ENCODE measurements at regions not wholly inside any gene's neighbourhood (a gene's known extent, or its start where the extent isn't known, plus 50 kb on each side); places are given as distances from the start of the nearest gene placed in this dataset.
"Not testable (repeated sequence)": the region's sequence is repeated elsewhere in the genome, so short reads cannot be mapped to it uniquely, and the experiment has no call there.

DNA sequence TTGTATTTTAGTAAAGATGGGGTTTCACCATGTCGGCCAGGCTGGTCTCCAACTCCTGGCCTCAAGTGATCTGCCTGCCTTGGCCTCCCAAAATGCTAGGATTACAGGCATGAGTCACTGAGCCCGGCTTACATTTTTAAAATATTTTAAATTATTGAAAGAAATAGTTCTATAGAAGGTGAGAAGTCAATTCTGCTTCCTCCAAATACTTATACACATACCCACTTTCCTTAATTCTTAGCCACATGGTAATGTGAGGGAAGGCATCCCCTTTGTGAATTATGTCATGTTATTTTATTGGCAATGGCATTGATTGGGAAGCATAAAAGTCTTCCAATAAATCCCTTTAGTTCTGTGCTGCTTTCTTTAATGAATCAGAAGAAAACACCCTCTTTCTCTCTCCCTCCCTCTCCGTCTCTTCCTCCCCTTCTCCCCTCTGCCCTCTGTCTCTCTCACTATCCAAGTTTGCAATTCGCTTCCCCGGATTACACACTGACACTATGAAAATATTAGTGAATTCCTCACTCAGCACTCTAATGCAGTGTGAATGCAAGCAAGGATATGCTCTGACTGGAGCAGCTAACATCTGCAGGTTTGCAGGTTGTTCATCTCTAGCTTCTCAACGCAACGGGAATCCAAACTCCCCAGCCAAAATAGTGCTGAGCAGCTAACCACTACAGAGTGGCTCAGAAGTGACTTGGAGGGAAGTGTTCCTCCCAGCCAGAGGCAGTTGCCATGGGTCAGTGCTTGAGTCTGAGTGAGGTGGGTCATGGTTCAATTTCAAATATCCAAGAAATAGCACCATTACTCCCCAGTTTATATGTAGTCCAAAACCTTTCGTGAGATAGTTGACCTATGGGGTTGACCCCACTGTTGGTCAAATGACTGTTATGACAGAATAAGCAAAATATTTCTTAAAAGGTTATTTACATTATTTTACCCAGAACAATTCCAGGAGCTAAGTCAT, 77.8 kb upstream of the CD55 start:
- no peak for DNase-seq

DNA sequence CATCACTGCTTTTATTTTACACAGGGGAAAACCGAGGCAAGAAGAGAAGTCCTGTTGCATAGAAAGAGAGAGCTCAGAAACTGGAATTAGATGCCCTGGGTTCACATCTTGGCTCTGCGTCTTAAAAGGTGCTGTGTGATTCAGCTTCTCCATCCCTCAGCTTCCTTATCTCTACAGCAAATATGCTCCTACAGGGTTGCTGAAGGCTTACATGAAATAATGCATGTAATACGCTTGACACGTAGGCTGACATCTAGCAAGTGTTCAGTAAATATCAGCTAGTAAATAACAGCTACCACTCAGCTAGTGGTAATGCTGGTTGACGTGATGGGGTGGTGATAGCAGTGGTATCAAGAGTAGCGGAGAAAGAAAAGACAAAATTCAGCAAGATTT, 77.1 kb upstream of the CD55 start:
- no peak for DNase-seq

DNA sequence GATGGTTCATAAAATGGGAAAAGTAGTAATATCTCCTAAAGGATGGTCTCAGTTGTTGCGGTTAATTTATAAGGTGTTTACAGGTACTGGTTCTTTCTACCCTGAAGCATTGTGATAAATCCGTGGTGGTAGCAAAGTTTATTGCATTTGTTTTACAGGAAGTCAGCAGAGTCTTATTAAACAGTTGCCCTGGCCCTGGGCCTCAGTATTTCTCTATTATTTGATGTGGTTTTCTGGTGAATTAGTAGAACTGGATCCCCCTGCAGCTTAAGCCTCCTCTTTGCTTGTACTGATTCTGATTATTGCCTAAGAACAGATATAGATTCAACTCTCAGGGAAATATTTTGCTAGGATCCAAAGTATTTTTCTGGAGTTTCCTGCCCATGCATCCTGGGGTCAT, 76.4 kb upstream of the CD55 start:
- DNase-seq = no peak

DNA sequence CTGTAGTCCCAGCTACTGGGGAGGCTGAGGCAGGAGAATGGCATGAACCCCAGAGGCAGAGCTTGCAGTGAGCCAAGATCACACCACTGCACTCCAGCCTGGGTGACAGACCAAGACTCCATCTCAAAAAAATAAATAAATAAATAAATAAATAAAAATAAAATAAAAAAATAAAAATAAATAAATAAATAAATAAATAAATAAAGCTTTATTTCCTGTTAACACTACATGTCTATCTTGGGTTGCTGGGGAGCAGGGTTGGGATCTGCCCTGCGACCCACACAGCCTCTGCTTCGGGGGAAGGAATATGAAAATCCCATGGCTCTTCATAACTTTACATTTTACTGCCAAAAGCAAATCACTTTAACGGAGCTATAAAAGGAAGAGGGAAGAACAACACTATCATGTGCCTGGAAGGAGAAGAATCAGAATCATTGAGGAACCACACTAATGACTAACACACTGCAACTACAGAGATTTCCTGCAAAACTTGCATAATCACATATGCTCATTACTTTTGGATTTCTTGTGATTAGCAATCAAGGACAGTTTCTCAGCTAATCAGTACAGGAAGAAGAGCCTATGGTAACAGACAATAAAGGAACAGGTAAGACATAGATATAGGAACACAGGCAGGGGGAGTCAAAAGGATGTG, 72.8 kb upstream of the CD55 start:
- peak; percentile 54 for DNase-seq

DNA sequence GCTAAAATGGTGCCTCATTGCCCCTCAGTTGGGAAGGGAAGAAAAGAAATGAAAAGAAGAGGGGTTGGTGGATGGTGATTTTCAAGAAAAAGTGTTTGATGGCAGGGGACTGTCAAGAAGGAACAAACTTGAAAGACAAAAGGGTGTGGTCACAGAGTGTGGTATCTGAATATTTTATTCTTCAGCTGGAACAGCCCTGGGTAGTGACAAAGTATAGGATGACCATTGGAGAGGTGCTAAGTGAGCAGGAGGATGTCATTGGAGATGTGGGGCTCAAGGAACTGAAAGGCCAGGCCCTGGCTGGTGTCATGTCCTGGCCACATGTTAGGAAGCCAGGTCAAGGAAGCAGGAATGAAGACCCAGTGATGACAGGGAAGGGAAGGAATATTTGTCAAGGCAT, 71.0 kb upstream of the CD55 start:
- no peak for DNase-seq

DNA sequence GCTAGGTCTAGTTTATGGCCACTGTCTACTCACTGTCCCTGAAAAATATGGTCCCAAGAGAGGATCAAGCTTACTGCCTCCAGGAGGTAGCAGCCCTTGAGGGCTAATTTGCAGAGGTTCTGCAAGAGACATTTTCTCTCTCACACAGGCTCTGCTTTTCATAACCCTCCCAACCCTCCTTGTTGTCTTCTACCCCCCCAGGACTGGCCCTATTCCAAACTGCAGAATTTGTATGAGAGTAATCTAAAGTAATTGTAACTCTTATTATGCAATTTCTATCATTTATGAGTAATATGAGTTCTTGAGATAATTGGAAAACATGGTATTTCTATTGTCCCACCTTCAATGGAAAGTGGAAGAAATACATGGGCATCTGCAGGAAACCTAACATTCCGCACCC, 70.4 kb upstream of the CD55 start:
- no peak for DNase-seq

DNA sequence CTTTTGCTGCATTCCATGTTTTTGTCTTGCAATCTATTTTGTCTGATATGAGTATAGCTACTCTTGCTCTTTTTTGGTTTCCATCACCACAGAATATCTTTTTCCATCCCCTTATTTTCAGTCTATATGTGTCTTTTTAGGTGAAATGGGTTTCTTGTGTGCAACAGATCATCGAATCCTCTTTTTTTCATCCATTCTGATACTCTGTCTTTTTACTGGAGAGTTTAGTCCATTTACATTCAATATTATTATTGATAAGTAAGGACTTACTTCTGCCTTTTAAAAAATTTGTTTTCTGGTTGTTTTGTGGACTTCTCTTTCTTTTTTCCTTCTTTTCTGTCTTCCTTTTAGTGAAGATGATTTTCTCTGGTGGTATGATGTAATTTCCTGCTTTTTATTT, 64.6 kb upstream of the CD55 start:
- DNase-seq = no peak

DNA sequence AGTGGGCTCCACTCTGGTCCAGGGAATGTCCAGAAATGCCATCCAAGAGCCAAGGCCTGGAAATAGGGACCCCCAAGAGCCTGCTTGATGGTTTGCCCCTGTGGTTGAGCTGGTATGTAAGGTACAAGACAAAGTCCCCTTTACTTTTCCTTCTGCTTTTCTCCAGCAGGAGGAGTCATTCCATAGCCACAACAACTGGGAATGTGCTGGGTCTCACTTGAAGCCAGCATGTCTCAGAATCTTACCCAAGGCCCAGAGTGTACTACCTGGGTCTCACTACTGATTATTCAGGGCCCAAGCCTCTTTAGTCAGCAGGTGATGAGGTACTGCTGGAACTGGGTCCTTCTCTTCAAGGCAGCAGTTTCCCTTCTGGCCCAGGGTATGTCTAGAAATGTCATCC, 62.1 kb upstream of the CD55 start:
- DNase-seq = no peak

DNA sequence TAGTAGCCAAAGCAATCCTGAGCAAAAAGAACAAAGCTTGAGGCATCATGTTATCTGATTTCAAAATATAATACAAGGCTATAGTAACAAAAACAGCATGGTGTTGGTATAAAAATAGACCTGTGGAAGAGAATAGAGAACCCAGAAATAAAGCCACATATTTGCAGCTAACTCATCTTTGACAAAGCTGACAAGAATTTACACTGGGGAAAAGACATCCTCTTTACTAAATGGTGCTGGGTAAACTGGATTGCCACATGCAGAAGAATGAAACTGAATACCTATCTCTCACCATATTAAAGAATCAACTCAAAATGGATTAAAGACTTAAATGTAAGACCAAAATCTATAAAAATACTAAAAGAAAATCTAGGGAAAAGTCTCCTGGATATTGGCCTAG, 59.5 kb upstream of the CD55 start:
- no peak for DNase-seq

DNA sequence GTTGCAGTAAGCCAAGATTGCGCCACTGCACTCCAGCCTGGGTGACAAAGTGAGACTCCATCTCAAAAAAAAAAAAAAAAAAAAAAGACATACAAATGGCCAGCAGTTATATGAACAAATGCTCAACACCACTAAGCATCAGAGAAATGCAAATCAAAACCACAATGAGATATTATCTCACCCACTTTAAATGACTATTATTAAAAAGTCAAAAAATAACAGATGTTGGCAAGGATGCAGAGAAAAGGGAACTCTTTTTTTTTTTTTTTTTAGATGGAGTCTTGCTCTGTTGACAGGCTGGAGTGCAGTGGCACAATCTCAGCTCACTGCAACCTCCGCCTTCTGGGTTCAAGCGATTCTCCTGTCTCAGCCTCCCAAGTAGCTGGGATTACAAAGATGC, 58.6 kb upstream of the CD55 start:
- not testable (repeated sequence) for DNase-seq

DNA sequence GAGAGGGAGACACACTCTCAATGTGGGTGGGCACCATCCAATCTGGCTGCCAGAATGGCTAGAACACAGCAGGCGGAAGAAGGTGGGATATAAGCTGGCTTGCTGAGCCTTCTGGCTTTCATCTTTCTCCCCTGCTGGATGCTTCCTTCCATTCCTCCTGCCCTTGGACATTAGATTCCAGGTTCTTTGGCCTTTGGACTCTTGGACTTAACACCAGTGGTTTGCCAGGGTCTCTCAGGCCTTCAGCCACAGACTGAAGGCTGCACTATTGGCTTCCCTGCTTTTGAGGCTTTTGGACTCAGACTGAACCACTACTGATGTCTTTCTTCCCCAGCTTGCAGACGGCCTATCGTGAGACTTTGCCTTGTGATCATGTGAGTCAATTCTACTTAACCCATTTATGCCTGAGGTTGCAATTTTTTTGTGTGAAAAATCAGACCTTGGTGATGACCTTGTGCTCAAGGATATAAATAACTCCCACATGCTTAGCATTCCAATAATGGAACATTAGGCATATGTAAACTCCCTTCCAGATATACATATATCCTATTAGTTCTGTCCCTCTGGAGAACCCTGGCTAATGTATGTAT, 56.7 kb upstream of the CD55 start:
- no peak for DNase-seq

DNA sequence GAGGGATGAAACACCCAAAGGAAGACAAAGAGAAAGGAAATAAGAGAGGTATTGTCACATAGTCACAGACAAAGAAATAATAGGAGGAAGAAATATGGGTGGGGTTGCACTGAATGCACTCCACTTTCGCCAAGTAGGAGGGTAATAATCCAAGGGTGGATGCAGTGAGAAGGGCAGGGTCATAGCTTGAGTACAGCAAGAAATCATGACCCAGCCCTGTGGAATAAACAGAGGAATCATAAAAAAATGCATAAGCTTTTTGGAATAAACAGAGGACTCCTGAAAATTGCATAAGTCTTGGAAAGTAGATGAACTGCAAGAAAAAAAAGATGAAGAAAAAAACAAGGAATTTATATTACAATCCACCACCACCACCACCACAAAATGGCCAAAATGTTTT, 53.1 kb upstream of the CD55 start:
- no peak for DNase-seq

DNA sequence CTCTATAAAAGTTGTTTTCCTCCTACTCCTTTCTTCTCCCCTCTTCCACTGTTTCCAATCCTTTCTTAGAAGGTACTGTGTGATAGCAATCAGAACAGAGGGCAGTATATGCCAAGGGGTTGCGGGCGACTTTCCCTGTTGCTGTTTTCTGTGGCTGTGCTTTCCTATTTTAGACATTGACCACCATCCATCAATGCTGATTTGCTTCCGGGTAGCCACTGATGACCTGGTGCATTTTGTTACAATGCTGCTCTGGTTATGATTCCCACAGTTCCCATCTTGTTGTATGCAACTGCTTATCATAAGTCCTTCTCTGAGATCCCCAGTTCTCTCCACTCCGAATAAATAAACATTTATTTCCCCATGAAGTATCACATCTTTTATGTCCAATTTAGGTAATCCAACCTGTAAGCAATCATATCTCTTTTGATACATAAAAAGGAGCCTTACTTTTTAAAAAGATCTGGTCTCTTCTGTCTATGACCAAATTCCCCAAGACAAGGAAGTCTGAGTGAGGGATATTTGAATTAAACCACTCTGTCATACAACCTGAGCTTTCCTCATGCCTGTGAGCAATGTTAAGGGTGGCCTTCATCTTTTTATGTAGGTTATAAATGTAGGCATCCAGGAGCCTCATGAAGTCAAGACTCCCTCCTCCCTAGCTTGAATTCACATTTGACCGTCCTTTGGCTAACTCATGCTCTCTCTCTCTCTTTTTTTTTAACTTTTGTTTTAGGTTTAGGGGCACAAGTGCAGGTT, 52.5 kb upstream of the CD55 start:
- no peak for DNase-seq

Data from MV-4-11 (cell line).